HuH-7.5 (cell line): ENCODE measurements at regions not wholly inside any gene's neighbourhood (a gene's known extent, or its start where the extent isn't known, plus 50 kb on each side); places are given as distances from the start of the nearest gene placed in this dataset.
"Not testable (repeated sequence)": the region's sequence is repeated elsewhere in the genome, so short reads cannot be mapped to it uniquely, and the experiment has no call there.

Experiments
- DNase-seq: peaks from one replicate; pipeline ENCODE4 v3.0.0; 2011; ENCODE audit warnings: low spot score

GRCh38 chr1:239107676-239108075 is 278.7 kb upstream of the CHRM3 start:
- DNase-seq: no peak

- DNase-seq: not testable (repeated sequence)
Measured at GRCh38 chr1:239106689-239107088, 279.7 kb upstream of the CHRM3 start.

GRCh38 chr1:239098400-239099037 is 287.8 kb upstream of the CHRM3 start:
- no peak for DNase-seq

- no peak for DNase-seq
Measured at GRCh38 chr1:239091537-239091936, 294.8 kb upstream of the CHRM3 start.

GRCh38 chr1:239084459-239085080 is 301.8 kb upstream of the CHRM3 start:
- DNase-seq: no peak

GRCh38 chr1:239081947-239082346 is 304.4 kb upstream of the CHRM3 start:
- DNase-seq: not testable (repeated sequence)

- no peak for DNase-seq
Measured at GRCh38 chr1:239067480-239067879, 318.9 kb upstream of the CHRM3 start.

GRCh38 chr1:239067058-239067457 is 319.3 kb upstream of the CHRM3 start:
- no peak for DNase-seq

GRCh38 chr1:239061770-239062169 is 324.6 kb upstream of the CHRM3 start:
- DNase-seq: no peak

- DNase-seq: no peak
Measured at GRCh38 chr1:239058190-239058589, 328.2 kb upstream of the CHRM3 start.

- DNase-seq: no peak
Measured at GRCh38 chr1:239056940-239057339, 329.4 kb upstream of the CHRM3 start.

- DNase-seq: no peak
Measured at GRCh38 chr1:239053279-239053678, 333.1 kb upstream of the CHRM3 start.

- DNase-seq: no peak
Measured at GRCh38 chr1:239049571-239049970, 336.8 kb upstream of the CHRM3 start.

GRCh38 chr1:239044829-239045228 is 341.5 kb upstream of the CHRM3 start:
- no peak for DNase-seq

GRCh38 chr1:239040523-239040922 is 345.8 kb upstream of the CHRM3 start:
- DNase-seq: no peak

- DNase-seq: no peak
Measured at GRCh38 chr1:239031310-239031709, 355.1 kb upstream of the CHRM3 start.

- DNase-seq: no peak
Measured at GRCh38 chr1:239025997-239026694, 360.2 kb upstream of the CHRM3 start.

- DNase-seq: no peak
Measured at GRCh38 chr1:239025223-239025622, 361.1 kb upstream of the CHRM3 start.

GRCh38 chr1:239023732-239024360 is 362.5 kb upstream of the CHRM3 start:
- no peak for DNase-seq

GRCh38 chr1:239016337-239016736 is 370.0 kb upstream of the CHRM3 start:
- no peak for DNase-seq

GRCh38 chr1:239011382-239011781 is 375.0 kb upstream of the CHRM3 start:
- DNase-seq: no peak

- no peak for DNase-seq
Measured at GRCh38 chr1:239008568-239008967, 377.8 kb upstream of the CHRM3 start.

GRCh38 chr1:239006276-239006675 is 380.1 kb upstream of the CHRM3 start:
- no peak for DNase-seq
